ENCODE measurements at regions not wholly inside any gene's neighbourhood (a gene's known extent, or its start where the extent isn't known, plus 50 kb on each side); places are given as distances from the start of the nearest gene placed in this dataset.

- no peak for TF ChIP-seq EZH2 (IDR thresholded peaks at IDR 0.05; ENCODE audit: insufficient read depth, poor library complexity, severe bottlenecking)
- no peak for TF ChIP-seq EZH2phosphoT487 (IDR thresholded peaks at IDR 0.05; ENCODE audit: insufficient read depth, low read depth)
Measured at GRCh38 chr6:108782179-108783041, 65.8 kb upstream of the ARMC2 start.
